Fibroblast of the conjunctiva (primary cell): ENCODE measurements at regions not wholly inside any gene's neighbourhood (a gene's known extent, or its start where the extent isn't known, plus 50 kb on each side); places are given as distances from the start of the nearest gene placed in this dataset.
"Not testable (repeated sequence)": the region's sequence is repeated elsewhere in the genome, so short reads cannot be mapped to it uniquely, and the experiment has no call there.

Source experiments
- DNase-seq: peaks from one replicate; pipeline ENCODE4 v3.0.0-alpha.2; 2010; ENCODE audit warnings: low read depth

DNA sequence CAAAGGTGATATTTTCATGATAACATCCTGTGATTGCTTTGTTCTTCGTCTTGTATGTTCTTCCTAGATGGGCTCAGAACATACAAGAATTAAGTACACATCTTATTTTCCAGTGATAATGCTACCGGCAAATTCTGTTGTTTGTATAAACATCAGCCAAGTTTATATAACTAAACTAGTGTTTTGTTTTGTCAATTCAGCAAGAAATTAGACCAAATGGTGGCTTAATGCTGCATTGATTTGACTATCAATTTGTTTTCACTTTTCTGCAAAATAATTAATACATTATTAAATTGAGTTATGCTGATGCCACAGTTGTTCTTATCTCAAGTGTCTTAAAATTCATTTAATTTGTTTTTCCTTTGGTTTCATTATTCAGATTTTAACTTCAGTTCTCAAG, 177.7 kb downstream of the OR4F29 start:
- not testable (repeated sequence) for DNase-seq

DNA sequence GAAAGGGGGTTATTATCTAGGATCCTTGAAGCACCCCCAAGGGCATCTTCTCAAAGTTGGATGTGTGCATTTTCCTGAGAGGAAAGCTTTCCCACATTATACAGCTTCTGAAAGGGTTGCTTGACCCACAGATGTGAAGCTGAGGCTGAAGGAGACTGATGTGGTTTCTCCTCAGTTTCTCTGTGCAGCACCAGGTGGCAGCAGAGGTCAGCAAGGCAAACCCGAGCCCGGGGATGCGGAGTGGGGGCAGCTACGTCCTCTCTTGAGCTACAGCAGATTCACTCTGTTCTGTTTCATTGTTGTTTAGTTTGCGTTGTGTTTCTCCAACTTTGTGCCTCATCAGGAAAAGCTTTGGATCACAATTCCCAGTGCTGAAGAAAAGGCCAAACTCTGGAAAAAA, 183.7 kb downstream of the OR4F29 start:
- peak; percentile 35 for DNase-seq
